ENCODE measurements at regions not wholly inside any gene's neighbourhood (a gene's known extent, or its start where the extent isn't known, plus 50 kb on each side); places are given as distances from the start of the nearest gene placed in this dataset.

DNA sequence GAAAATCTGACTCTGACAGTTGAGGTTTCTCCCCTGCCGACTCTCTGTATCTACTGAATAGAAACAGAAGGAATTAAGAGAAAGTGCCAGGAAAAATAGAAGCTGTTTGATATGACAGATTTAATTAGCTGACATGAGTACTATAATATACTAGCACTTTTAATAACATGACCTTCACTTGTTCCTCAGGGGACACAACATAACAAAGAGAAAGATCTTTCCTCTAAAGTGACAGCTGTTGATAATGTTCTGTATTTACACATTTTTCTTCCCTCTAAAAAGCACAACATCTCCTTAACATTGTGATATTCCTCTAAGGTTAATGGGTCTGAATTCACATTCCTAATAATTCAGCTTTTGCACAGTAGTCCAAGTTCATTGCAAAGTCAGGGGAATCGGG lies 1136.0 kb downstream of the PCDH17 start:
- TF ChIP-seq, protein P1, sequence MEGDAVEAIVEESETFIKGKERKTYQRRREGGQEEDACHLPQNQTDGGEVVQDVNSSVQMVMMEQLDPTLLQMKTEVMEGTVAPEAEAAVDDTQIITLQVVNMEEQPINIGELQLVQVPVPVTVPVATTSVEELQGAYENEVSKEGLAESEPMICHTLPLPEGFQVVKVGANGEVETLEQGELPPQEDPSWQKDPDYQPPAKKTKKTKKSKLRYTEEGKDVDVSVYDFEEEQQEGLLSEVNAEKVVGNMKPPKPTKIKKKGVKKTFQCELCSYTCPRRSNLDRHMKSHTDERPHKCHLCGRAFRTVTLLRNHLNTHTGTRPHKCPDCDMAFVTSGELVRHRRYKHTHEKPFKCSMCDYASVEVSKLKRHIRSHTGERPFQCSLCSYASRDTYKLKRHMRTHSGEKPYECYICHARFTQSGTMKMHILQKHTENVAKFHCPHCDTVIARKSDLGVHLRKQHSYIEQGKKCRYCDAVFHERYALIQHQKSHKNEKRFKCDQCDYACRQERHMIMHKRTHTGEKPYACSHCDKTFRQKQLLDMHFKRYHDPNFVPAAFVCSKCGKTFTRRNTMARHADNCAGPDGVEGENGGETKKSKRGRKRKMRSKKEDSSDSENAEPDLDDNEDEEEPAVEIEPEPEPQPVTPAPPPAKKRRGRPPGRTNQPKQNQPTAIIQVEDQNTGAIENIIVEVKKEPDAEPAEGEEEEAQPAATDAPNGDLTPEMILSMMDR (IDR thresholded peaks at IDR 0.05; ENCODE audit: low read depth, low read length, missing input control) = no peak
- TF ChIP-seq, protein P2, sequence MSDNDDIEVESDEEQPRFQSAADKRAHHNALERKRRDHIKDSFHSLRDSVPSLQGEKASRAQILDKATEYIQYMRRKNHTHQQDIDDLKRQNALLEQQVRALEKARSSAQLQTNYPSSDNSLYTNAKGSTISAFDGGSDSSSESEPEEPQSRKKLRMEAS (IDR thresholded peaks at IDR 0.05) = no peak
